Lower lobe of right lung (tissue), 2 donors: ENCODE measurements at regions not wholly inside any gene's neighbourhood (a gene's known extent, or its start where the extent isn't known, plus 50 kb on each side); places are given as distances from the start of the nearest gene placed in this dataset.

Experiments used
- ATAC-seq, 2 donors: fragments of 200-7000 bp; cut with Tn5 transposase; one replicate each; pipeline ENCODE4 v1.9.1; 2020 to 2022; ENCODE audit warnings: mild to moderate bottlenecking in 2 of 2, moderate library complexity in 2 of 2
- DNase-seq: peaks from one replicate; pipeline ENCODE4 v3.0.0-alpha.2; 2020
- H3K27ac ChIP-seq: fragments of 200-600 bp; one replicate; pipeline ENCODE4 v1.8.0; 2022
- H3K27me3 ChIP-seq: fragments of 200-600 bp; one replicate; pipeline ENCODE4 v1.8.0; 2022; ENCODE audit warnings: low read depth
- H3K36me3 ChIP-seq: fragments of 200-600 bp; one replicate; pipeline ENCODE4 v1.8.0; 2022; ENCODE audit warnings: mild to moderate bottlenecking
- H3K4me1 ChIP-seq: fragments of 200-600 bp; one replicate; pipeline ENCODE4 v1.8.0; 2022
- H3K4me3 ChIP-seq: fragments of 200-600 bp; one replicate; pipeline ENCODE4 v1.8.0; 2022; ENCODE audit warnings: mild to moderate bottlenecking
- H3K9me3 ChIP-seq: fragments of 200-600 bp; one replicate; pipeline ENCODE4 v1.8.0; 2022
- CTCF ChIP-seq: fragments of 200-600 bp; IDR thresholded peaks from one replicate; pipeline ENCODE4 v1.8.0; 2022; ENCODE audit warnings: antibody characterized with exemption, mild to moderate bottlenecking
- intact Hi-C: fragments of 100-400 bp; cut with DNase I; formaldehyde crosslinking; loops from one replicate; pipeline ENCODE4 v1.11.0; 2022
- donor health status: DM: no; HTN: yes; CAD: no; lungs with severe emphysema.

GRCh38 chr11:110807801-110808200 lies 95.6 kb upstream of the ARHGAP20 start:
- no peak for DNase-seq
- intact Hi-C loops, result no loop called here
- no peak overlapping the region for H3K4me3 ChIP-seq
- ATAC-seq, result no peak
- no peaks in the 10 kb centered on the region for H3K9me3 ChIP-seq
- no peak for TF ChIP-seq CTCF
- H3K4me1 ChIP-seq, result no peaks in the 10 kb centered on the region
- H3K27ac ChIP-seq, result no peak overlapping the region
- H3K27me3 ChIP-seq, result no peaks in the 10 kb centered on the region
- H3K36me3 ChIP-seq, result no peaks in the 10 kb centered on the region

- H3K4me1 ChIP-seq, result no peaks in the 10 kb centered on the region
- intact Hi-C loops, result no loop called here
- DNase-seq, result no peak
- no peaks in the 10 kb centered on the region for H3K27me3 ChIP-seq
- no peaks in the 10 kb centered on the region for H3K9me3 ChIP-seq
- H3K36me3 ChIP-seq, result no peaks in the 10 kb centered on the region
- no peak overlapping the region for H3K4me3 ChIP-seq
- no peak for TF ChIP-seq CTCF
- no peak overlapping the region for H3K27ac ChIP-seq
- ATAC-seq, result no peak
Measured at GRCh38 chr11:110805756-110806155, 93.5 kb upstream of the ARHGAP20 start.

- Histone ChIP-seq H3K36me3 (no peaks in the 10 kb centered on the region), H3K4me1 (no peaks in the 10 kb centered on the region), H3K4me3 (no peak overlapping the region), H3K9me3 (no peaks in the 10 kb centered on the region), H3K27ac (no peak overlapping the region), H3K27me3 (no peaks in the 10 kb centered on the region)
- intact Hi-C loops, result no loop called here
- no peak for TF ChIP-seq CTCF
- DNase-seq (no peak), ATAC-seq (no peak)
Measured at GRCh38 chr11:110802162-110802561, 89.9 kb upstream of the ARHGAP20 start.

GRCh38 chr11:110801328-110801727 lies 89.1 kb upstream of the ARHGAP20 start:
- no peak for TF ChIP-seq CTCF
- no peak for DNase-seq

GRCh38 chr11:110798201-110798900 lies 86.1 kb upstream of the ARHGAP20 start:
- Histone ChIP-seq H3K9me3 (no peaks in the 10 kb centered on the region), H3K36me3 (no peaks in the 10 kb centered on the region), H3K27me3 (no peaks in the 10 kb centered on the region), H3K27ac (no peak overlapping the region), H3K4me3 (no peak overlapping the region), H3K4me1 (no peaks in the 10 kb centered on the region)
- DNase-seq (no peak), ATAC-seq (no peak)
- intact Hi-C loops, result no loop called here
- TF ChIP-seq CTCF, result no peak

More at GRCh38 chr11:110801328-110801727, 89.1 kb upstream of the ARHGAP20 start:
- H3K36me3 ChIP-seq, result no peaks in the 10 kb centered on the region
- no peak for ATAC-seq
- H3K9me3 ChIP-seq, result no peaks in the 10 kb centered on the region
- no peaks in the 10 kb centered on the region for H3K27me3 ChIP-seq
- H3K27ac ChIP-seq, result no peak overlapping the region
- H3K4me1 ChIP-seq, result no peaks in the 10 kb centered on the region
- no peak overlapping the region for H3K4me3 ChIP-seq
- intact Hi-C loops, result no loop called here
